ENCODE measurements at regions not wholly inside any gene's neighbourhood (a gene's known extent, or its start where the extent isn't known, plus 50 kb on each side); places are given as distances from the start of the nearest gene placed in this dataset.

GRCh38 chr2:19659024-19659792 is 242.6 kb downstream of the TTC32 start:
- no peak for DNase-seq
- H3K36me3 ChIP-seq: no peaks in the 10 kb centered on the region
- TF ChIP-seq POLR2A (IDR thresholded peaks at IDR 0.05): no peak
- TF ChIP-seq, protein P1, sequence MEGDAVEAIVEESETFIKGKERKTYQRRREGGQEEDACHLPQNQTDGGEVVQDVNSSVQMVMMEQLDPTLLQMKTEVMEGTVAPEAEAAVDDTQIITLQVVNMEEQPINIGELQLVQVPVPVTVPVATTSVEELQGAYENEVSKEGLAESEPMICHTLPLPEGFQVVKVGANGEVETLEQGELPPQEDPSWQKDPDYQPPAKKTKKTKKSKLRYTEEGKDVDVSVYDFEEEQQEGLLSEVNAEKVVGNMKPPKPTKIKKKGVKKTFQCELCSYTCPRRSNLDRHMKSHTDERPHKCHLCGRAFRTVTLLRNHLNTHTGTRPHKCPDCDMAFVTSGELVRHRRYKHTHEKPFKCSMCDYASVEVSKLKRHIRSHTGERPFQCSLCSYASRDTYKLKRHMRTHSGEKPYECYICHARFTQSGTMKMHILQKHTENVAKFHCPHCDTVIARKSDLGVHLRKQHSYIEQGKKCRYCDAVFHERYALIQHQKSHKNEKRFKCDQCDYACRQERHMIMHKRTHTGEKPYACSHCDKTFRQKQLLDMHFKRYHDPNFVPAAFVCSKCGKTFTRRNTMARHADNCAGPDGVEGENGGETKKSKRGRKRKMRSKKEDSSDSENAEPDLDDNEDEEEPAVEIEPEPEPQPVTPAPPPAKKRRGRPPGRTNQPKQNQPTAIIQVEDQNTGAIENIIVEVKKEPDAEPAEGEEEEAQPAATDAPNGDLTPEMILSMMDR (IDR thresholded peaks at IDR 0.05): no peak
- intact Hi-C loops (cut with DNase I): no loop called here
- 79 to 84% (median 82%) methylated on average over 3 of the region's 3 CpGs for WGBS, 4 donors
- H3K27me3 ChIP-seq: no peaks in the 10 kb centered on the region
- H3K27ac ChIP-seq: no peak overlapping the region
- H3K4me1 ChIP-seq: no peaks in the 10 kb centered on the region
- ATAC-seq: no peak
- H3K4me3 ChIP-seq: no peak overlapping the region
- no peaks in the 10 kb centered on the region for H3K9me3 ChIP-seq

GRCh38 chr2:19656011-19656410 is 245.8 kb downstream of the TTC32 start:
- H3K27me3 ChIP-seq: no peaks in the 10 kb centered on the region
- intact Hi-C loops (cut with DNase I): no loop called here
- no peaks in the 10 kb centered on the region for H3K9me3 ChIP-seq
- TF ChIP-seq, protein P1 (IDR thresholded peaks at IDR 0.05): no peak
- no peak for TF ChIP-seq POLR2A (IDR thresholded peaks at IDR 0.05)
- 96 to 100% (median 98%) methylated on average over 1 of the region's 1 CpG for WGBS, 4 donors
- no peak for DNase-seq
- H3K27ac ChIP-seq: no peak overlapping the region
- H3K36me3 ChIP-seq: no peaks in the 10 kb centered on the region
- no peaks in the 10 kb centered on the region for H3K4me1 ChIP-seq
- H3K4me3 ChIP-seq: no peak overlapping the region
- no peak for ATAC-seq

DNA sequence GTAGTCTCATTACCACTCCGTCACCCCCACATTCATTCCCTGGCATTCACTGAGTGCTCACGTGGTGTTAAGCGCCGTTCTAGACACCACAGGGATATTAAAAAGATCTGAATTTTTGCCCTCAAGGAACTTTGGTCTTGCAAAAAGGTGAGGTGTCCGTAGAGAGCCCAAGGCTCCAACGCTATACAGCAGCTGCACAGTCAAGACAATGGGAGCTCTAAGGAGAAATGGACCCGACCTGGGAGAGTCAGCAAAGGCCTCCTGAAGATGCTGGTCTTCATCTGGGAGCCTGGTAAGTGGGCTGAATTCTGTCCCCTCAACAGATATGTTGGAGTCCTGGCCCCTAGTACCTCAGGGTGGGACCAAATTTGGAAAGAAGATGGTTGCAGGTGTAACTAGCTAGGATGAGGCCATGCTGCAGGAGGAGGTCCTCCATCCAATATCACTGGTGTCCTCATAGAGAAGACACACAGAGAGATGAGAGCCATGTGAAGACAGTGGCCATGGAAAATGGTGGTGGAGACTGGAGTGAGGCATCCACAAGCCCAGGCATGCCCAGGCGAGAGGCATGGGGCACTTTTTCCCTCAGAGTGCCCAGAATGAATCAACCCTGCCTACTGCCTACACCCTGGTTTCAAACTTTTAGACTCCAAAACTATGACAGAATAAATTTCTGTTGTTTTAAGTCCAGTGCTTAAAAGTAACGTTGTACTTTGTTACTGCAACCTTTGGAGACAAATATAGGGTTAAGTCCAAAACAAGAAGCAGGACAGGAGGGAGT is 247.3 kb downstream of the TTC32 start:
- DNase-seq (no peak), ATAC-seq (no peak)
- Histone ChIP-seq H3K9me3 (no peaks in the 10 kb centered on the region), H3K27me3 (no peaks in the 10 kb centered on the region), H3K27ac (no peak overlapping the region), H3K4me1 (peaks cover 0 to 9% (median 4%) of the 10 kb centered on the region in 12 donors), H3K4me3 (no peak overlapping the region), H3K36me3 (no peaks in the 10 kb centered on the region)
- TF ChIP-seq POLR2A (IDR thresholded peaks at IDR 0.05): no peak
- TF ChIP-seq, protein P1 (IDR thresholded peaks at IDR 0.05): no peak
- intact Hi-C loops (cut with DNase I): no loop called here
- 87 to 93% (median 90%) methylated on average over 9 of the region's 9 CpGs for WGBS, 4 donors

- DNase-seq: peak in 1 of 5 donors; percentile 52
- peak in 1 of 4 donors; percentile 8 for ATAC-seq
- 78 to 88% (median 81%) methylated on average over 9 to 10 of the region's 10 CpGs for WGBS, 4 donors
- intact Hi-C loops (cut with DNase I): no loop called here
- H3K36me3 ChIP-seq: no peaks in the 10 kb centered on the region
- TF ChIP-seq, protein P1 (IDR thresholded peaks at IDR 0.05): no peak
- TF ChIP-seq POLR2A (IDR thresholded peaks at IDR 0.05): no peak
- H3K27me3 ChIP-seq: no peaks in the 10 kb centered on the region
- no peak overlapping the region for H3K4me3 ChIP-seq
- no peaks in the 10 kb centered on the region for H3K9me3 ChIP-seq
- no peak overlapping the region for H3K27ac ChIP-seq
- peaks cover 0 to 19% (median 8%) of the 10 kb centered on the region in 12 donors for H3K4me1 ChIP-seq
Measured at GRCh38 chr2:19653509-19653908, 248.3 kb downstream of the TTC32 start.
